LNCAP (cell line): ENCODE measurements at regions not wholly inside any gene's neighbourhood (a gene's known extent, or its start where the extent isn't known, plus 50 kb on each side); places are given as distances from the start of the nearest gene placed in this dataset.

ENCODE experiments used
- CTCF ChIP-seq: fragments of 450-650 bp; IDR thresholded peaks from 2 replicates; pipeline ENCODE4 v1.5.1; 2017; ENCODE audit warnings: mild to moderate bottlenecking

GRCh38 chr12:62196146-62196545 lies 64.1 kb upstream of the USP15 start:
- no peak for TF ChIP-seq CTCF

GRCh38 chr12:62205346-62205745 lies 54.9 kb upstream of the USP15 start:
- no peak for TF ChIP-seq CTCF

GRCh38 chr12:62207248-62207647 lies 53.0 kb upstream of the USP15 start:
- TF ChIP-seq CTCF: no peak
